Smooth muscle cell (in vitro differentiated cells): ENCODE measurements at regions not wholly inside any gene's neighbourhood (a gene's known extent, or its start where the extent isn't known, plus 50 kb on each side); places are given as distances from the start of the nearest gene placed in this dataset.

Experiments used
- DNase-seq: peaks from one replicate; lab custom pipeline; 2025; ENCODE audit not compliant: unreplicated experiment; lab: John Stamatoyannopoulos, UW
- H2AFZ ChIP-seq: fragments of 200-600 bp; sonication (generic); 2 replicates; pipeline ENCODE4 v1.6.0; 2016; ENCODE audit warnings: antibody characterized with exemption, low read depth, mild to moderate bottlenecking
- H3F3A ChIP-seq: fragments of 200-600 bp; sonication (generic); 2 replicates; pipeline ENCODE4 v1.6.0; 2017; ENCODE audit warnings: antibody characterized with exemption, low read depth
- H3K27ac ChIP-seq: fragments of 200-600 bp; sonication (generic); 2 replicates; pipeline ENCODE4 v1.5.1; 2016; ENCODE audit warnings: low read depth, mild to moderate bottlenecking
- H3K27me3 ChIP-seq: fragments of 200-600 bp; sonication (generic); 2 replicates; pipeline ENCODE4 v1.6.1; 2016; ENCODE audit warnings: low read depth, mild to moderate bottlenecking
- H3K36me3 ChIP-seq: fragments of 200-600 bp; sonication (generic); 2 replicates; pipeline ENCODE4 v1.5.1; 2016; ENCODE audit warnings: low read depth
- H3K4me1 ChIP-seq: fragments of 200-600 bp; sonication (generic); 2 replicates; pipeline ENCODE4 v1.5.1; 2016; ENCODE audit warnings: low read depth
- H3K4me2 ChIP-seq: fragments of 200-600 bp; sonication (generic); 2 replicates; pipeline ENCODE4 v1.6.0; 2016; ENCODE audit warnings: mild to moderate bottlenecking
- H3K4me3 ChIP-seq: fragments of 200-600 bp; sonication (generic); 2 replicates; pipeline ENCODE4 v1.5.1; 2016; ENCODE audit warnings: mild to moderate bottlenecking
- H3K79me2 ChIP-seq: fragments of 200-600 bp; sonication (generic); 2 replicates; pipeline ENCODE4 v1.6.0; 2016; ENCODE audit warnings: low read depth, mild to moderate bottlenecking
- H3K9ac ChIP-seq: fragments of 200-600 bp; sonication (generic); 2 replicates; pipeline ENCODE4 v1.6.0; 2016; ENCODE audit warnings: low read depth
- H3K9me3 ChIP-seq: fragments of 200-600 bp; sonication (generic); replicated peaks from 2 replicates; pipeline ENCODE4 v1.5.1; 2016; ENCODE audit warnings: low read depth
- H4K20me1 ChIP-seq: fragments of 200-600 bp; sonication (generic); 2 replicates; pipeline ENCODE4 v1.6.0; 2016; ENCODE audit warnings: low read depth
- WGBS: methylation state at CpG from one replicate; pipeline ENCODE4 v1.1.7; 2016; ENCODE audit warnings: low lambda C conversion rate; 5-methylcytosine and 5-hydroxymethylcytosine counted together
- TF ChIP-seq, protein P1 (sequence below): fragments of 200-600 bp; sonication (generic); IDR thresholded peaks from 2 replicates; pipeline ENCODE4 v1.5.1; 2017; ENCODE audit warnings: borderline replicate concordance, mild to moderate bottlenecking, antibody characterized with exemption; ENCODE audit not compliant: insufficient read depth, poor library complexity, severe bottlenecking

DNA sequence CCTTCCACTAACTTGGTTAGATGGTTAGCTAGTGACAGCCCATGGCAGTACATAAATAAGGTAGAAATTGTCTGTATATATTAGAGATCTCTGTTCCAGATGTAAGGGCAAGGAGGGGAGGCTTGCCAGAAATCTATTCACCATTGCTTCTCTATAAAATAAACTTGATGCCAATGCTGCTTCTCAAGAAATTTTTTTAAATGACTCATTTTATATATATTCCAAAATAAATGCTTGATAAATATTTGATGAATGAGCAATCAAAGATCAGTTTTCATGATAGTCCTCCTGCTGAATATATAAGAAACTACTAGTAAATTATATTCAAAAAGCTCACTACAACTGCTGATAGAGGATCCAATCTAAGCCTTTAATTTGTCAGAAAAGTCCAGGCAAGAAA lies 710.6 kb upstream of the CCDC179 start:
- Histone ChIP-seq H3K9me3 (no peaks in the 10 kb centered on the region), H3K4me1 (no peaks in the 10 kb centered on the region), H3K36me3 (no peaks in the 10 kb centered on the region), H3K9ac (no peak overlapping the region), H2AFZ (no peak overlapping the region), H4K20me1 (no peaks in the 10 kb centered on the region), H3F3A (no peaks in the 10 kb centered on the region), H3K27me3 (no peaks in the 10 kb centered on the region), H3K79me2 (no peaks in the 10 kb centered on the region), H3K4me3 (no peak overlapping the region), H3K4me2 (no peak overlapping the region), H3K27ac (no peak overlapping the region)
- no peak for DNase-seq
- TF ChIP-seq, protein P1, sequence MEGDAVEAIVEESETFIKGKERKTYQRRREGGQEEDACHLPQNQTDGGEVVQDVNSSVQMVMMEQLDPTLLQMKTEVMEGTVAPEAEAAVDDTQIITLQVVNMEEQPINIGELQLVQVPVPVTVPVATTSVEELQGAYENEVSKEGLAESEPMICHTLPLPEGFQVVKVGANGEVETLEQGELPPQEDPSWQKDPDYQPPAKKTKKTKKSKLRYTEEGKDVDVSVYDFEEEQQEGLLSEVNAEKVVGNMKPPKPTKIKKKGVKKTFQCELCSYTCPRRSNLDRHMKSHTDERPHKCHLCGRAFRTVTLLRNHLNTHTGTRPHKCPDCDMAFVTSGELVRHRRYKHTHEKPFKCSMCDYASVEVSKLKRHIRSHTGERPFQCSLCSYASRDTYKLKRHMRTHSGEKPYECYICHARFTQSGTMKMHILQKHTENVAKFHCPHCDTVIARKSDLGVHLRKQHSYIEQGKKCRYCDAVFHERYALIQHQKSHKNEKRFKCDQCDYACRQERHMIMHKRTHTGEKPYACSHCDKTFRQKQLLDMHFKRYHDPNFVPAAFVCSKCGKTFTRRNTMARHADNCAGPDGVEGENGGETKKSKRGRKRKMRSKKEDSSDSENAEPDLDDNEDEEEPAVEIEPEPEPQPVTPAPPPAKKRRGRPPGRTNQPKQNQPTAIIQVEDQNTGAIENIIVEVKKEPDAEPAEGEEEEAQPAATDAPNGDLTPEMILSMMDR, result no peak

DNA sequence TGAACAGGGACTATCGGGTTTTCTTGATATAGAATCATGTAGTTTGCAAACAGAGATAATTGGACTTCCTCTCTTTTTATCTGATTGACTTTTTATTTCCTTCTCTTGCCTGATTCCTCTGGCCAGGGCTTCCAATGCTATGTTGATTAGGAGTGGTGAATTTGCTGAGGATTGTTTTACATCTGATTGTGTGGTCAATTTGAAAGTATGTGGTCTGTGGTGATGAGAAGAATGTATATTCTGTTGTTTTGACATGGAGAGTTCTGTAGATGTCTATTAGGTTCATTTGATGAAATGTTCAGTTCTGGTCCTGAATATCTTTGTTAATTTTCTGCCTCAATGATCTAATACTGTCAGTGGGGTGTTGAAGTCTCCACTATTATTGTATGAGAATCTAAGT lies 713.2 kb upstream of the CCDC179 start:
- H3K4me1 ChIP-seq, result no peaks in the 10 kb centered on the region
- no peak overlapping the region for H3K4me2 ChIP-seq
- H3F3A ChIP-seq, result no peaks in the 10 kb centered on the region
- no peak overlapping the region for H3K9ac ChIP-seq
- 95% methylated on average over 1 of the region's 1 CpG for WGBS
- no peaks in the 10 kb centered on the region for H4K20me1 ChIP-seq
- H3K9me3 ChIP-seq, result no peaks in the 10 kb centered on the region
- H3K27ac ChIP-seq, result no peak overlapping the region
- TF ChIP-seq, protein P1, result no peak
- DNase-seq, result no peak
- no peak overlapping the region for H2AFZ ChIP-seq
- H3K27me3 ChIP-seq, result no peaks in the 10 kb centered on the region
- H3K36me3 ChIP-seq, result no peaks in the 10 kb centered on the region
- no peaks in the 10 kb centered on the region for H3K79me2 ChIP-seq
- no peak overlapping the region for H3K4me3 ChIP-seq

DNA sequence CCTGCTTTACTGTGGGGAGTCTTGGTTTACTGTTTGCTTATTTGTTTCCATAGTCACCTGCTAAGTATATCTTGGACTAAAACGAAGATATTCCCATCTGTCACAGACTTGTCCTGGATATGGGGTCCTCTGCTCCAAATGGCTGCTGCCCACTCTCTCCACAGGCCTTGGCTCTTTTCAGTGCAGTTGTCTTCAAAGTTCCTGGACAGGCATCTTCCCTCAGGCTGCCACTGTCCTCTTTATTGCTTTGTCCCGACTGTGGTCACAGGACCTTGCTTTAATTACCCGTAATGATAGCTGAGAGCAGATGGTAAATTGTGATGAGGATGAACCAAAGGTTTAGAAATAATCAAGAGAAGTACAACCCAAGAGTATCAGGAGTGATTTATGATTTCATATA lies 713.9 kb upstream of the CCDC179 start:
- H3K4me1 ChIP-seq, result no peaks in the 10 kb centered on the region
- H4K20me1 ChIP-seq, result no peaks in the 10 kb centered on the region
- H3K9ac ChIP-seq, result no peak overlapping the region
- H3F3A ChIP-seq, result no peaks in the 10 kb centered on the region
- H3K4me3 ChIP-seq, result no peak overlapping the region
- H3K27ac ChIP-seq, result no peak overlapping the region
- H3K36me3 ChIP-seq, result no peaks in the 10 kb centered on the region
- H3K9me3 ChIP-seq, result no peaks in the 10 kb centered on the region
- WGBS, result 83% methylated on average over 3 of the region's 3 CpGs
- no peak overlapping the region for H2AFZ ChIP-seq
- TF ChIP-seq, protein P1, result no peak
- no peak overlapping the region for H3K4me2 ChIP-seq
- no peaks in the 10 kb centered on the region for H3K79me2 ChIP-seq
- DNase-seq, result no peak
- no peaks in the 10 kb centered on the region for H3K27me3 ChIP-seq

DNA sequence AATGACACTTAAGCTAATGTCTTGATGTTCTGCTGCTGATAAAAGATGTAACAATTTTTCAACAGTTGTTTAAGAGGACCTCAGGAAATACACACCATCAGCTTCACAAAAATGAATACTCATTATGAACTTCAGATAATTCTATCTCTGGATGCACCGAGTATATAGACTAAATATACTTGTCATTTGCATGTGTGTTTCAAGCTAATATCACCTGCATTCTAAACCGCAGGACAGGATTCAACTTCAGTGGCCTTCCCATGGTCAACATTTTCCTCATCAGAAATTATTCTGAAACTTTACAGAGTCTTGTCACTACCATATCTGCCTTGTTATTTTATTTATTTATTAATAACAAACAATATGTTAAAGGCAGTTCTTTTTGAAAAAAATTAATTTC lies 717.0 kb upstream of the CCDC179 start:
- H3K27me3 ChIP-seq, result no peaks in the 10 kb centered on the region
- no peak overlapping the region for H3K27ac ChIP-seq
- no peaks in the 10 kb centered on the region for H3K79me2 ChIP-seq
- no peaks in the 10 kb centered on the region for H3K4me1 ChIP-seq
- no peak overlapping the region for H2AFZ ChIP-seq
- H3K9me3 ChIP-seq, result no peaks in the 10 kb centered on the region
- no peak overlapping the region for H3K4me3 ChIP-seq
- TF ChIP-seq, protein P1, result no peak
- no peak for DNase-seq
- no peak overlapping the region for H3K9ac ChIP-seq
- no peaks in the 10 kb centered on the region for H4K20me1 ChIP-seq
- H3K36me3 ChIP-seq, result no peaks in the 10 kb centered on the region
- H3K4me2 ChIP-seq, result no peak overlapping the region
- 91% methylated on average over 2 of the region's 2 CpGs for WGBS
- no peaks in the 10 kb centered on the region for H3F3A ChIP-seq
